ENCODE measurements at regions not wholly inside any gene's neighbourhood (a gene's known extent, or its start where the extent isn't known, plus 50 kb on each side); places are given as distances from the start of the nearest gene placed in this dataset.
"Not testable (repeated sequence)": the region's sequence is repeated elsewhere in the genome, so short reads cannot be mapped to it uniquely, and the experiment has no call there.

GRCh38 chr1:222000131-222000530, 258.2 kb upstream of the DUSP10 start:
- no peaks in the 10 kb centered on the region for H3K36me3 ChIP-seq
- H3K27me3 ChIP-seq: no peaks in the 10 kb centered on the region
- no peak overlapping the region for H3K27ac ChIP-seq
- no peaks in the 10 kb centered on the region for H3K4me1 ChIP-seq
- no peak for DNase-seq
- H3K4me3 ChIP-seq: no peak overlapping the region
- no peaks in the 10 kb centered on the region for H3K9me3 ChIP-seq
- intact Hi-C loops (cut with DNase I): no loop called here
- TF ChIP-seq EP300 (IDR thresholded peaks at IDR 0.05): no peak
- no peak for TF ChIP-seq POLR2AphosphoS5 (IDR thresholded peaks at IDR 0.05)
- no peak for TF ChIP-seq CTCF (IDR thresholded peaks at IDR 0.05)
- TF ChIP-seq POLR2A (IDR thresholded peaks at IDR 0.05): no peak
- 87 to 95% methylated on average over 3 of the region's 3 CpGs for WGBS, 2 donors

GRCh38 chr1:221998781-221999180, 256.9 kb upstream of the DUSP10 start:
- WGBS, 2 donors: 85 to 87% methylated on average over 6 of the region's 6 CpGs
- TF ChIP-seq CTCF (IDR thresholded peaks at IDR 0.05) (no peak), POLR2A (IDR thresholded peaks at IDR 0.05) (no peak), EP300 (IDR thresholded peaks at IDR 0.05) (no peak), POLR2AphosphoS5 (IDR thresholded peaks at IDR 0.05) (no peak)
- intact Hi-C loops (cut with DNase I): no loop called here

GRCh38 chr1:221998186-221998612, 256.3 kb upstream of the DUSP10 start:
- intact Hi-C loops (cut with DNase I): no loop called here
- DNase-seq: no peak
- WGBS, 2 donors: 53 to 84% methylated on average over 2 of the region's 2 CpGs
- H3K4me1 ChIP-seq: no peaks in the 10 kb centered on the region
- H3K36me3 ChIP-seq: no peaks in the 10 kb centered on the region
- H3K27me3 ChIP-seq: no peaks in the 10 kb centered on the region
- no peak overlapping the region for H3K27ac ChIP-seq
- no peaks in the 10 kb centered on the region for H3K9me3 ChIP-seq
- H3K4me3 ChIP-seq: no peak overlapping the region
- no peak for TF ChIP-seq CTCF (IDR thresholded peaks at IDR 0.05)
- no peak for TF ChIP-seq POLR2A (IDR thresholded peaks at IDR 0.05)
- TF ChIP-seq EP300 (IDR thresholded peaks at IDR 0.05): no peak
- TF ChIP-seq POLR2AphosphoS5 (IDR thresholded peaks at IDR 0.05): no peak

More at GRCh38 chr1:221998781-221999180, 256.9 kb upstream of the DUSP10 start:
- Histone ChIP-seq H3K9me3 (no peaks in the 10 kb centered on the region), H3K36me3 (no peaks in the 10 kb centered on the region), H3K4me3 (no peak overlapping the region), H3K27ac (no peak overlapping the region), H3K4me1 (no peaks in the 10 kb centered on the region), H3K27me3 (no peaks in the 10 kb centered on the region)
- no peak for DNase-seq

GRCh38 chr1:221997012-221997411, 255.1 kb upstream of the DUSP10 start:
- H3K27ac ChIP-seq; intact Hi-C loops (cut with DNase I); H3K4me1 ChIP-seq; H3K4me3 ChIP-seq; H3K9me3 ChIP-seq; DNase-seq; H3K36me3 ChIP-seq; H3K27me3 ChIP-seq: not testable (repeated sequence)
- 83 to 92% methylated on average over 1 of the region's 1 CpG for WGBS, 2 donors

- intact Hi-C loops (cut with DNase I): no loop called here
Observed at GRCh38 chr1:221994939-221995338, 253.1 kb upstream of the DUSP10 start.

GRCh38 chr1:221994274-221994698, 252.4 kb upstream of the DUSP10 start:
- no peaks in the 10 kb centered on the region for H3K36me3 ChIP-seq
- DNase-seq: no peak
- H3K4me3 ChIP-seq: no peak overlapping the region
- TF ChIP-seq EP300 (IDR thresholded peaks at IDR 0.05) (no peak), POLR2AphosphoS5 (IDR thresholded peaks at IDR 0.05) (no peak)
- H3K27ac ChIP-seq: no peak overlapping the region
- H3K9me3 ChIP-seq: no peaks in the 10 kb centered on the region
- H3K4me1 ChIP-seq: peaks cover 0 to 16% (median 5%) of the 10 kb centered on the region in 4 donors
- intact Hi-C loops (cut with DNase I): no loop called here
- no peaks in the 10 kb centered on the region for H3K27me3 ChIP-seq

More at GRCh38 chr1:221994939-221995338, 253.1 kb upstream of the DUSP10 start:
- Histone ChIP-seq H3K27ac (no peak overlapping the region), H3K36me3 (no peaks in the 10 kb centered on the region), H3K27me3 (no peaks in the 10 kb centered on the region), H3K4me3 (no peak overlapping the region), H3K9me3 (no peaks in the 10 kb centered on the region), H3K4me1 (peaks cover 0 to 11% (median 4%) of the 10 kb centered on the region in 4 donors)
- WGBS, 2 donors: 70 to 71% methylated on average over 4 of the region's 4 CpGs
- DNase-seq: no peak
- no peak for TF ChIP-seq POLR2A (IDR thresholded peaks at IDR 0.05)
- TF ChIP-seq POLR2AphosphoS5 (IDR thresholded peaks at IDR 0.05): peak in 1 of 4 donors; percentile 28

Measured in sigmoid colon (tissue), 6 donors.